ENCODE measurements at regions not wholly inside any gene's neighbourhood (a gene's known extent, or its start where the extent isn't known, plus 50 kb on each side); places are given as distances from the start of the nearest gene placed in this dataset.

DNA sequence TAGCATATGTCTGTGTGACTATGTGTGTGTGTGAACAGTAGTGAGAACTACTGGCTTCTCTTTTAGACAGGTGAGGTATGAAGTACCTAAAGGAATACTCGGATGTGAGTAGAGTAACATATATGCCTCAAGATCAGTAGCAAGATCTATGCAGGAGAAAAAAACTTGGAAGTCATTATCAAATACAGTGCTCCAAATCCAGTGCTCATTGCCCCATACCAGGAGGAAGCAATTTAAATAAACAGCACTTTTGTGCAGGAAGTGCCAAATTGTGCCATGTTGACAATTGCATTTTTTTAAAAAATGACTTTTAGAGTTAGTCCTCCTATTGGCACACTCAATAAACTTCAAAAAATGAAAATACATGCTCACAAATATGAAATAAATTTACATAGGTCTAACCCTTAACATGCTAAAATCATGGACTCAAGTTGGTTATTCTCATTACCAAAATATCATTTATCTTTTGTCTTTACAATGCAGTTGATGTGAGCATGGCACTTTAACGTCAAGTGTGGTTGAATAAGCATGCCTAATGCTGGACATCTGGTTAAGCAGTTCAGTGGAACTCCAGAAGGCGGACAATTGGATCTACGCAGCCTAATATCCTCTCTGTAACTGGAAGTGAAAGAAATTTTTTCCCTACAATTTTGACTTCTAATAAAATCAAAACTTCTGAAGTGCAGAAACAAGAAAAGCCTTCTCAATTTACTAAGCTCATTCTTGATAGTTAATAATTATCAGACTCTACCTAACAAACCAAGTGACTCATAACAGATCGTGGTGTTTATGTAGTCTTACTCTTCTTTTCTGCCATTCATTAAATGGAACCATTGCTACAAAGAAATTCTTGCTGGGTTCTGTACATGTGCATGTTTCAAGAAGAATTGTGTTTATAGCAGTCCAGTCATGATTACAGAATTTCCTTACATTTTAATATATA, 195.2 kb downstream of the MDFIC start:
- no peak overlapping the region for H3K18ac ChIP-seq (ENCODE audit: low read depth in 1 of 2, low read length in 2 of 2)
- H2BK15ac ChIP-seq (ENCODE audit: low read depth, poor library complexity, severe bottlenecking), result no peak overlapping the region
- H3K36me3 ChIP-seq (ENCODE audit: control insufficient read depth in 1 of 2, insufficient read depth in 2 of 2, low read depth in 1 of 2, low read length in 2 of 2), result no peaks in the 10 kb centered on the region
- H3K79me1 ChIP-seq (replicated peaks; ENCODE audit: low read length, poor library complexity, severe bottlenecking), result no peaks in the 10 kb centered on the region
- H2BK120ac ChIP-seq (ENCODE audit: low read depth, low read length), result no peak overlapping the region
- no peak overlapping the region for H3K4ac ChIP-seq (ENCODE audit: low read depth in 1 of 2, low read length in 2 of 2)
- no peak overlapping the region for H3K14ac ChIP-seq (ENCODE audit: low read length in 2 of 2)
- no peak overlapping the region for H2BK12ac ChIP-seq (ENCODE audit: low read length in 2 of 2)
- peaks cover 2% of the 10 kb centered on the region for H3K4me1 ChIP-seq (ENCODE audit: control insufficient read depth, insufficient read depth, low read depth, low read length)
- H2BK5ac ChIP-seq (ENCODE audit: low read depth, low read length, poor library complexity, severe bottlenecking), result no peak overlapping the region
- no peaks in the 10 kb centered on the region for H3K27me3 ChIP-seq (ENCODE audit: control insufficient read depth in 1 of 2, insufficient read depth in 1 of 2, low read length in 2 of 2)
- no peak overlapping the region for H3K9ac ChIP-seq (ENCODE audit: low read length)
- H3K27ac ChIP-seq (ENCODE audit: low read length, poor library complexity, severe bottlenecking), result peak overlapping the region; percentile 91
- H3K23ac ChIP-seq (ENCODE audit: low read length in 2 of 2), result no peak overlapping the region
- no peak overlapping the region for H2AK5ac ChIP-seq (ENCODE audit: low read length, severe bottlenecking)
- H4K8ac ChIP-seq (ENCODE audit: low read length), result no peak overlapping the region
- no peaks in the 10 kb centered on the region for H3K9me3 ChIP-seq (ENCODE audit: control insufficient read depth, low read length)
- no peak for DNase-seq
- H3K4me3 ChIP-seq (ENCODE audit: insufficient read depth in 1 of 2, low read depth in 1 of 2, low read length in 2 of 2), result no peak overlapping the region
- H3K4me2 ChIP-seq (ENCODE audit: low read length, poor library complexity, severe bottlenecking), result no peak overlapping the region
- WGBS, result 98% methylated on average over 4 of the region's 5 CpGs
- H4K91ac ChIP-seq (ENCODE audit: low read length), result no peak overlapping the region
- no peak overlapping the region for H2AFZ ChIP-seq (ENCODE audit: low read depth, low read length)

GRCh38 chr7:115113776-115114175, 191.9 kb downstream of the MDFIC start:
- 100% methylated on average over 2 of the region's 3 CpGs for WGBS
- H2AK5ac ChIP-seq (ENCODE audit: low read length, severe bottlenecking), result no peak overlapping the region
- H3K23ac ChIP-seq (ENCODE audit: low read length in 2 of 2), result no peak overlapping the region
- H3K36me3 ChIP-seq (ENCODE audit: control insufficient read depth in 1 of 2, insufficient read depth in 2 of 2, low read depth in 1 of 2, low read length in 2 of 2), result no peaks in the 10 kb centered on the region
- H4K91ac ChIP-seq (ENCODE audit: low read length), result no peak overlapping the region
- no peak overlapping the region for H3K9ac ChIP-seq (ENCODE audit: low read length)
- H2AFZ ChIP-seq (ENCODE audit: low read depth, low read length), result no peak overlapping the region
- H3K27me3 ChIP-seq (ENCODE audit: control insufficient read depth in 1 of 2, insufficient read depth in 1 of 2, low read length in 2 of 2), result no peaks in the 10 kb centered on the region
- no peak for DNase-seq
- no peaks in the 10 kb centered on the region for H3K9me3 ChIP-seq (ENCODE audit: control insufficient read depth, low read length)
- no peak overlapping the region for H2BK12ac ChIP-seq (ENCODE audit: low read length in 2 of 2)
- no peak overlapping the region for H2BK5ac ChIP-seq (ENCODE audit: low read depth, low read length, poor library complexity, severe bottlenecking)
- H2BK15ac ChIP-seq (ENCODE audit: low read depth, poor library complexity, severe bottlenecking), result no peak overlapping the region
- H3K4me3 ChIP-seq (ENCODE audit: insufficient read depth in 1 of 2, low read depth in 1 of 2, low read length in 2 of 2), result no peak overlapping the region
- no peak overlapping the region for H3K27ac ChIP-seq (ENCODE audit: low read length, poor library complexity, severe bottlenecking)
- no peaks in the 10 kb centered on the region for H3K79me1 ChIP-seq (replicated peaks; ENCODE audit: low read length, poor library complexity, severe bottlenecking)
- H4K8ac ChIP-seq (ENCODE audit: low read length), result no peak overlapping the region
- H3K4ac ChIP-seq (ENCODE audit: low read depth in 1 of 2, low read length in 2 of 2), result no peak overlapping the region
- no peak overlapping the region for H2BK120ac ChIP-seq (ENCODE audit: low read depth, low read length)
- peaks cover 2% of the 10 kb centered on the region for H3K4me1 ChIP-seq (ENCODE audit: control insufficient read depth, insufficient read depth, low read depth, low read length)
- H3K18ac ChIP-seq (ENCODE audit: low read depth in 1 of 2, low read length in 2 of 2), result no peak overlapping the region
- H3K14ac ChIP-seq (ENCODE audit: low read length in 2 of 2), result no peak overlapping the region
- H3K4me2 ChIP-seq (ENCODE audit: low read length, poor library complexity, severe bottlenecking), result no peak overlapping the region

DNA sequence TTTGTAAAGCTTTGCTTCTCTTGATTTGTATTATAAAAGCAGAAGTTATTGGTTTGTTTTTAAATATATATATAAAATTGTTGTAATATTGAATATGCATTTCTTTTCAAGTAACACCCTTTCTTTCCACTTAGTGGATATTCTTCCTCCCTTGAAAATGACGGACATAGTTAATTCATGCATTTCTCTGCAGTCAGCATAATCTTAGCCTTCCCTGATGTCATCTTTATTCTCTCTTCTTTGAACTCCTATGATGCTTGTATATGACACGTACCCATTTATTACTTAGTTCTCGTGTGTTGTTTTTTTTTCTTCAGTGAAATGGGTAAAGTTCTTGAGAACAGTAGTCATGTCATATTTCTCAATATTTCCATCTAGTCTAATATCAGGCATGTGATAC, 191.2 kb downstream of the MDFIC start:
- H2AK5ac ChIP-seq (ENCODE audit: low read length, severe bottlenecking), result no peak overlapping the region
- no peak overlapping the region for H2BK15ac ChIP-seq (ENCODE audit: low read depth, poor library complexity, severe bottlenecking)
- H3K14ac ChIP-seq (ENCODE audit: low read length in 2 of 2), result no peak overlapping the region
- no peaks in the 10 kb centered on the region for H3K36me3 ChIP-seq (ENCODE audit: control insufficient read depth in 1 of 2, insufficient read depth in 2 of 2, low read depth in 1 of 2, low read length in 2 of 2)
- no peak overlapping the region for H3K23ac ChIP-seq (ENCODE audit: low read length in 2 of 2)
- DNase-seq, result no peak
- H3K79me1 ChIP-seq (replicated peaks; ENCODE audit: low read length, poor library complexity, severe bottlenecking), result no peaks in the 10 kb centered on the region
- H2BK12ac ChIP-seq (ENCODE audit: low read length in 2 of 2), result no peak overlapping the region
- H3K27ac ChIP-seq (ENCODE audit: low read length, poor library complexity, severe bottlenecking), result no peak overlapping the region
- no peak overlapping the region for H3K4me2 ChIP-seq (ENCODE audit: low read length, poor library complexity, severe bottlenecking)
- H2AFZ ChIP-seq (ENCODE audit: low read depth, low read length), result no peak overlapping the region
- no peak overlapping the region for H4K8ac ChIP-seq (ENCODE audit: low read length)
- no peaks in the 10 kb centered on the region for H3K9me3 ChIP-seq (ENCODE audit: control insufficient read depth, low read length)
- no peak overlapping the region for H2BK120ac ChIP-seq (ENCODE audit: low read depth, low read length)
- H4K91ac ChIP-seq (ENCODE audit: low read length), result no peak overlapping the region
- H3K9ac ChIP-seq (ENCODE audit: low read length), result no peak overlapping the region
- no peak overlapping the region for H3K18ac ChIP-seq (ENCODE audit: low read depth in 1 of 2, low read length in 2 of 2)
- no peak overlapping the region for H2BK5ac ChIP-seq (ENCODE audit: low read depth, low read length, poor library complexity, severe bottlenecking)
- WGBS, result 100% methylated on average over 1 of the region's 3 CpGs
- H3K27me3 ChIP-seq (ENCODE audit: control insufficient read depth in 1 of 2, insufficient read depth in 1 of 2, low read length in 2 of 2), result no peaks in the 10 kb centered on the region
- H3K4ac ChIP-seq (ENCODE audit: low read depth in 1 of 2, low read length in 2 of 2), result no peak overlapping the region
- no peak overlapping the region for H3K4me3 ChIP-seq (ENCODE audit: insufficient read depth in 1 of 2, low read depth in 1 of 2, low read length in 2 of 2)
- H3K4me1 ChIP-seq (ENCODE audit: control insufficient read depth, insufficient read depth, low read depth, low read length), result peaks cover 2% of the 10 kb centered on the region

DNA sequence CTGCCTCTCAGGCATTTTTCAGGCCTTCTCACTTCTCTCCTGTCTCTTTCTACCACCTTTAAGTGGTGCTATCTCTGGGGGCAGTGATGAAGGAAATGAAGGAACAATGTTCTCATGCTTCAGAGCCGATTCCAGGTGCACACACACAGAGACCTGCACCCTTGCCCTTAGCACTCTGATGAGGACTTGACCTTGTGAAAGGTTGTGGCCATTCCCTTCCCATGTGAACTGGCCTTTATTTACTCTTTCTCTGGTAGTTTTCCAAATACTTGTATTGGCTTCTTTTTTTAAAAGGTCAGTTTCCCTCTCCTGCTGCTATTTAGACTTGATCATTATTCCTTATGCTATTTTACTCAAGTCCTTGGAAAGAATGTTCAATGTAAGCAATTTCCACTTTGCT, 188.6 kb downstream of the MDFIC start:
- Histone ChIP-seq H2AK5ac (ENCODE audit: low read length, severe bottlenecking) (no peak overlapping the region), H2BK5ac (ENCODE audit: low read depth, low read length, poor library complexity, severe bottlenecking) (no peak overlapping the region), H3K27ac (ENCODE audit: low read length, poor library complexity, severe bottlenecking) (no peak overlapping the region), H2BK12ac (ENCODE audit: low read length in 2 of 2) (no peak overlapping the region), H4K91ac (ENCODE audit: low read length) (no peak overlapping the region), H3K14ac (ENCODE audit: low read length in 2 of 2) (peak overlapping the region in 1 of 2 experiments; percentile 65), H3K9ac (ENCODE audit: low read length) (no peak overlapping the region), H3K9me3 (ENCODE audit: control insufficient read depth, low read length) (no peaks in the 10 kb centered on the region), H3K4me2 (ENCODE audit: low read length, poor library complexity, severe bottlenecking) (no peak overlapping the region), H3K4me1 (ENCODE audit: control insufficient read depth, insufficient read depth, low read depth, low read length) (no peaks in the 10 kb centered on the region), H3K36me3 (ENCODE audit: control insufficient read depth in 1 of 2, insufficient read depth in 2 of 2, low read depth in 1 of 2, low read length in 2 of 2) (no peaks in the 10 kb centered on the region), H4K8ac (ENCODE audit: low read length) (no peak overlapping the region), H3K79me1 (replicated peaks; ENCODE audit: low read length, poor library complexity, severe bottlenecking) (no peaks in the 10 kb centered on the region), H2AFZ (ENCODE audit: low read depth, low read length) (no peak overlapping the region), H3K23ac (ENCODE audit: low read length in 2 of 2) (no peak overlapping the region), H2BK120ac (ENCODE audit: low read depth, low read length) (no peak overlapping the region), H3K18ac (ENCODE audit: low read depth in 1 of 2, low read length in 2 of 2) (peak overlapping the region in 1 of 2 experiments; percentile 34), H3K4ac (ENCODE audit: low read depth in 1 of 2, low read length in 2 of 2) (no peak overlapping the region), H2BK15ac (ENCODE audit: low read depth, poor library complexity, severe bottlenecking) (no peak overlapping the region), H3K4me3 (ENCODE audit: insufficient read depth in 1 of 2, low read depth in 1 of 2, low read length in 2 of 2) (no peak overlapping the region), H3K27me3 (ENCODE audit: control insufficient read depth in 1 of 2, insufficient read depth in 1 of 2, low read length in 2 of 2) (no peaks in the 10 kb centered on the region)
- DNase-seq, result peak; percentile 16
- 80% methylated on average over 1 of the region's 1 CpG for WGBS
